KMS-11 (cell line): ENCODE measurements at regions not wholly inside any gene's neighbourhood (a gene's known extent, or its start where the extent isn't known, plus 50 kb on each side); places are given as distances from the start of the nearest gene placed in this dataset.
"Not testable (repeated sequence)": the region's sequence is repeated elsewhere in the genome, so short reads cannot be mapped to it uniquely, and the experiment has no call there.

Experiments used
- H2AFZ ChIP-seq: fragments of 200-600 bp; sonication (generic); 2 replicates; pipeline ENCODE4 v1.6.1; 2016; ENCODE audit warnings: antibody characterized with exemption, mixed run types, low read depth
- H3K27ac ChIP-seq: fragments of 200-600 bp; sonication (generic); 2 replicates; pipeline ENCODE4 v1.6.1; 2016; ENCODE audit warnings: mild to moderate bottlenecking, mixed run types
- H3K27me3 ChIP-seq: fragments of 200-600 bp; sonication (generic); 2 replicates; pipeline ENCODE4 v1.6.1; 2017; ENCODE audit warnings: mild to moderate bottlenecking, low read depth, mixed run types, moderate library complexity; ENCODE audit not compliant: insufficient read depth
- H3K36me3 ChIP-seq: fragments of 200-600 bp; sonication (generic); 2 replicates; pipeline ENCODE4 v1.6.1; 2017; ENCODE audit warnings: mild to moderate bottlenecking, mixed run types; ENCODE audit not compliant: insufficient read depth
- H3K4me1 ChIP-seq: fragments of 200-600 bp; sonication (generic); 2 replicates; pipeline ENCODE4 v1.6.1; 2016; ENCODE audit warnings: mild to moderate bottlenecking, low read depth, mixed run types; ENCODE audit not compliant: poor library complexity, severe bottlenecking
- H3K4me2 ChIP-seq: fragments of 200-600 bp; sonication (generic); 2 replicates; pipeline ENCODE4 v1.7.0; 2016; ENCODE audit warnings: mild to moderate bottlenecking, mixed run types
- H3K4me3 ChIP-seq: fragments of 200-600 bp; sonication (generic); IDR thresholded peaks from 2 replicates; pipeline ENCODE4 v1.6.1; 2017; ENCODE audit warnings: low read depth, low read length, mixed read lengths; ENCODE audit not compliant: insufficient read depth
- H3K79me2 ChIP-seq: fragments of 200-600 bp; sonication (generic); 2 replicates; pipeline ENCODE4 v1.6.1; 2016; ENCODE audit warnings: low read depth, mixed run types; ENCODE audit not compliant: insufficient read depth
- H3K9ac ChIP-seq: fragments of 200-600 bp; sonication (generic); 2 replicates; pipeline ENCODE4 v1.6.1; 2016; ENCODE audit warnings: mild to moderate bottlenecking, mixed run types
- H4K20me1 ChIP-seq: fragments of 200-600 bp; sonication (generic); 2 replicates; pipeline ENCODE4 v1.6.1; 2016; ENCODE audit warnings: mild to moderate bottlenecking, mixed run types; ENCODE audit not compliant: insufficient read depth
- CTCF ChIP-seq: fragments of 200-600 bp; sonication (generic); conservative IDR thresholded peaks from 2 replicates; pipeline ENCODE4 v1.6.1; 2017; ENCODE audit warnings: low read depth, mild to moderate bottlenecking, antibody characterized with exemption, low read length, moderate library complexity, mixed read lengths

- H3K4me2 ChIP-seq, result no peak overlapping the region
- H3K4me3 ChIP-seq, result no peak overlapping the region
- no peaks in the 10 kb centered on the region for H4K20me1 ChIP-seq
- no peaks in the 10 kb centered on the region for H3K4me1 ChIP-seq
- no peak overlapping the region for H2AFZ ChIP-seq
- no peak for TF ChIP-seq CTCF
- H3K79me2 ChIP-seq, result no peaks in the 10 kb centered on the region
- H3K9ac ChIP-seq, result no peak overlapping the region
- H3K27me3 ChIP-seq, result no peaks in the 10 kb centered on the region
- no peaks in the 10 kb centered on the region for H3K36me3 ChIP-seq
- H3K27ac ChIP-seq, result no peak overlapping the region
Measured at GRCh38 chr3:177711637-177712036, 514.4 kb upstream of the TBL1XR1 start.

GRCh38 chr3:177713928-177714900 lies 516.9 kb upstream of the TBL1XR1 start:
- Histone ChIP-seq H2AFZ (no peak overlapping the region), H3K4me2 (no peak overlapping the region), H3K27ac (no peak overlapping the region)

GRCh38 chr3:177714945-177715344 lies 517.7 kb upstream of the TBL1XR1 start:
- Histone ChIP-seq H3K79me2 (no peaks in the 10 kb centered on the region), H3K9ac (no peak overlapping the region), H3K4me1 (no peaks in the 10 kb centered on the region), H3K36me3 (no peaks in the 10 kb centered on the region), H2AFZ (no peak overlapping the region), H3K4me2 (no peak overlapping the region), H3K4me3 (no peak overlapping the region), H3K27ac (no peak overlapping the region), H4K20me1 (no peaks in the 10 kb centered on the region), H3K27me3 (no peaks in the 10 kb centered on the region)
- no peak for TF ChIP-seq CTCF

More at GRCh38 chr3:177713928-177714900, 516.9 kb upstream of the TBL1XR1 start:
- Histone ChIP-seq H3K4me1 (no peaks in the 10 kb centered on the region), H3K4me3 (no peak overlapping the region), H4K20me1 (no peaks in the 10 kb centered on the region), H3K36me3 (no peaks in the 10 kb centered on the region), H3K9ac (no peak overlapping the region), H3K79me2 (no peaks in the 10 kb centered on the region), H3K27me3 (no peaks in the 10 kb centered on the region)
- TF ChIP-seq CTCF, result no peak

GRCh38 chr3:177715980-177716379 lies 518.7 kb upstream of the TBL1XR1 start:
- no peak overlapping the region for H3K27ac ChIP-seq
- H2AFZ ChIP-seq, result no peak overlapping the region
- no peaks in the 10 kb centered on the region for H3K36me3 ChIP-seq
- H3K4me2 ChIP-seq, result no peak overlapping the region
- no peak overlapping the region for H3K4me3 ChIP-seq
- H3K27me3 ChIP-seq, result no peaks in the 10 kb centered on the region
- H3K79me2 ChIP-seq, result no peaks in the 10 kb centered on the region
- no peaks in the 10 kb centered on the region for H3K4me1 ChIP-seq
- TF ChIP-seq CTCF, result no peak
- no peak overlapping the region for H3K9ac ChIP-seq
- H4K20me1 ChIP-seq, result no peaks in the 10 kb centered on the region

- H3K4me1 ChIP-seq, H3K4me3 ChIP-seq, H3K9ac ChIP-seq, H2AFZ ChIP-seq, H3K4me2 ChIP-seq, H3K79me2 ChIP-seq, H3K27ac ChIP-seq, H3K36me3 ChIP-seq, H4K20me1 ChIP-seq, H3K27me3 ChIP-seq: not testable (repeated sequence)
Measured at GRCh38 chr3:177720927-177721326, 523.6 kb upstream of the TBL1XR1 start.
